Left renal pelvis (tissue), 4 donors: ENCODE measurements at regions not wholly inside any gene's neighbourhood (a gene's known extent, or its start where the extent isn't known, plus 50 kb on each side); places are given as distances from the start of the nearest gene placed in this dataset.

Experiments
- DNase-seq, 4 donors: peaks; one replicate each; pipeline ENCODE4 v3.0.0-alpha.2; 2013; ENCODE audit warnings: low read depth in 4 of 4, low spot score in 3 of 4

DNA sequence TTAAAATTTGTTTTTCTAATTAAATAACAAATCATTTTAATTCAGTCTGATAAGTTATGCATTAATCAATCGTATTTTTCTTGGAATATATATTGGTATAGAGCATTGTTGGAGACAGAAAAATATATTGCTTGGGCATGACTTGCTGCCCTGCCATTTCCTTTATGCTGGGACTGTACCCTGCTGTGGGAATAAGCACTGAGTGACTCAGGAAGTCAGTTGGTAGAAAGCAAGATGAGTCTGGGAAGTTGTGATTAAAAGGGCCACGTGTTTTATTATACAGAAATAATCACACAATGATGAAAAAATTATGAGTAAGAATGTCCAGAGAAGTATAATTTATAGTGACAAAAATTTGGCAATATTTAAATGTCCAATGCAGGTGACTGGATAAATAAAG, 139.5 kb downstream of the KIF18A start:
- no peak for DNase-seq

DNA sequence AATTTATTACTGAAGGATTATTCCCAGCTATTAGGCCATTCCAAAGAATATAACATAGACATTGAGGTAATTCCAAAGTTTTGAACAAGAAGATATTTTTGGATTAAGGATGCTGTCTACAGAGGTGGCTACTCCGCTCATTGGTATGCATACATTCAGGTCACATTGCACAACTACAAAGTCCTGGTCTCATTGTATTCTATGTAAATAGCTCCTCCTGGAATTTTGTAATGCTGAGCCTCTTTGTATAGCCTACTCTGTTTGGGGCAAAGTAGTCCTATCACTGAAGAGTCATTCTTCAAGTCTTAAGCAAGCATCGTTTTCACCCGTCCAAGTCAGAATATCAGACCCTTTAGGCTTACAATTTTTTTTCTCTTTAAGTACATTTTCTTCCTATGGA, 142.4 kb downstream of the KIF18A start:
- DNase-seq: no peak

GRCh38 chr11:27963370-27963769, 144.6 kb downstream of the KIF18A start:
- peak in 1 of 4 donors; percentile 22 for DNase-seq

DNA sequence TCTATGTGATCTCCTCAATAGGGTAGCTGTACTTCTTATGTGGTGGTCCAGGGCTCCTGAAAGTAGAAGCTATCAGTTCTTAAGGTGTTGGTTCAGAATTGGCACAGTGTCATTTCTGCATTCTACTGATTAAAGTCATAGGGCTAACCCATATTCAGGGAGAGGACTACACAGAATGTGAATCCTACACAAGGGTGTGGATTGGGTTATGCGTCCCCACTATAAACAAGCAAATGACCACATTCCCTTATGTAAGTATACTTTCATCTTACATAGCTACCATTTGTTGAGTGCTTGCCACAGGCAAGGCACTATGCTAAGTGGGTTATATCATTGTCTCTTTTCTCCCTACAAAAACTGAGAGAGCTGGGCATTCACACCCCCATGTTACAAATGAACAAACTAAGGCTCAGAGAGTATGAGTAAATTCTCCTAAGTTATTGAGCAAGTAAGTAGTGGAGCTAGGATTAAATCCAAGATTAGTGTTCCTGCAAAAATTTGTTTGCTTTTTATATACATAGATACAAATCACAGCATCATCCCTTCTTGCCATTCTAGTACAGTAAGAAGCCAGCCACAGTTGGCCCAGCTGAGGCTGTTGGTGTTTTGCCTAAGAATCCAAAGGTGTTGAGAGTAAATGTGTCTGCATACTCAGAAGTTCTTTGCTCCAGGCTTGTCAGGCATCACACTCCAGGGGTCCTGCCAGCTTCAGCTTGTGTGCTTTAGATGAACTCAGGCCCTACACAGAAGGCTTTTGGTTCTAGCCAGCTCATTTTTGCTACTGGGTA, 157.8 kb downstream of the KIF18A start:
- DNase-seq: no peak

DNA sequence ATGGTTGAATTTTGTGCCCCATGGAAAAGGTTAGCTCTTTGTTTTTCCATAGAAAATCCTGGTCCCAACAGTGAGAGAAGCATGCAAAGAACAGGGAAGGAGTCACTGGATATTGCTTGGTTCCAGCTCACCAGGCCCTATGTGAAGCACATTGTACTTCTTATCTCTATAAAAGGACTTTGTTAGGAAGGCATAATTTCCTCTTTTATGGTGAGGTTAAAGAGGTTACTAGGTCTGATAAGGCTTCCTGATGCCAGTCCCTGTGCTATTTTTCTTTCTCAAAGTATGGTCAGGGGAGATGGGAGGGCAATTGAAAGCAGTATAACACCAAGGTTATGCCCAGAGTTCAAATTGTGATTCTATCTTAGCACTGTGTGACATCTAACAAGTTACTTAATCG, 162.6 kb downstream of the KIF18A start:
- no peak for DNase-seq

DNA sequence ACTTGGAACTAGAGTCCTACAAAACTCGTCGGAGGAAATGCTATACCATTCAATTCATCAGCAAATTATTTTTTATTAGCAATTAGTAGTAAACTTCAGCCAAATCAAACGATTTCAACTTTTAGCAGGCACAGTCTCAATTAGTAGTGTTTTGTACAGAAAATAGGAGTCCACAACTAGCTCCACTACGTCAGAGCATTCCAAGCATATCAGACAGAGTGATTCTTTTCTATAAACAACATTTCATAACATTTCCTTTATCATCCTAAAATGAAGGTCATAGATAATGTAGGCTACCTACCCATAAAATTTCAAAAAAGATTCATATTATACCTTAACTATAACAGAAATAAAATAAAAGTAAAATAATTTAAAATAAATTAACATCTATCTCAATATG, 169.9 kb downstream of the KIF18A start:
- no peak for DNase-seq

DNA sequence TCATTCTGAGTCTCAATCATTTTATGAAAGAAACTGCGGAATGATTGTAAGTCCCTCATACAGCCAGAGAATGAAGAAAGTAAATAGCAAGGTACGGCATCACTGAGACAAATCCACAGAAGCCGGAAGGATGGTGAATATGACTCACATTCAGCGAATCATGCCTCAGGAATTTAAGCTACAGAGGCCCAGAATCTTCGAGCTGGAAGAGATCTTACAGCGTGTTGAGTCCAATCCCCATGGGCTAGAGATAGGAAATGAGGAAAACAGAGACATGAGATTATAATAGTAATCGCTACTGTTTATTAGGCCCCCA, 173.2 kb downstream of the KIF18A start:
- DNase-seq: no peak

DNA sequence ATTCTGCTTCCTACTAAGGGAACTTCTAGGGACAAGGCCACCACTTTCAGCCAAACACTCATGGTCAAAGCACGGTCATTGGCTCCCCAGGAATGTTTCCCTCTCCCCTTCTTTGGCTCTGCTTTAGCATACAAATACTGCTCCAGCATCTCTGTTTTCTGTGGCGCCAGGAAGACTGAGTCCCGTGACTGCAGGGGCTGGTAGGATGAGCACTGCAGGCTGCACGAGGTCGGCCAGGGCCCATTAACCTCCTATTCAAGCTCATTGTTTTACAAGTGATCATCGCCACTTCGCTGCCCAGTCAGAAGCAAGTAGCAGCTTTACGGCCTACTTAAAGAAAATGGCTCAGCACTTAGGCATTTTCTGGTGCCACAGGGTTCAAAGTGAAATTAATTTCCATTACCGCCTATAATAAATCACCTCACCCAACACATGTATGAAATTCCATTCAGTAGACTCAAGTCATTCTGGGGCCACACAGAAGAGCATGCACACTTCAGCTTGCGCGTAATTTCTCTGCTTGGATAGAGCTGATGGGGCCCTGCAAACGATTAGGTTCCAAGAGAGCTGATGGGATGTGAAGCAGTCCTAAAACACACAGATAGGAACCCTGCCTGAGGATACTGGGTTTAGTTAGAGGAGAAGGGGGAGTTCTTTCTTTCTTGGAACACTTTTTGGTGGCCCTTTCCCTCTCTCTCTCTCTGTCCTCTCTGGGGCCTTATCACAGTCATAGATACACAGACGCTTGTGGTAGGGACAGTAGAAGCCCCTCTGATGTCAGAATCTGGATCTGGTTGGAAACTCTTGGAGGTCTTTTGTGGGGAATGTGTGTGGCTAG, 173.7 kb downstream of the KIF18A start:
- DNase-seq: no peak

GRCh38 chr11:27931770-27932169, 176.2 kb downstream of the KIF18A start:
- no peak for DNase-seq

- no peak for DNase-seq
These were observed 177.0 kb downstream of the KIF18A start for GRCh38 chr11:27930946-27931345.

- no peak for DNase-seq
These were observed 179.1 kb downstream of the KIF18A start for GRCh38 chr11:27928809-27929208.

- DNase-seq: no peak
These were observed 180.9 kb downstream of the KIF18A start for GRCh38 chr11:27926981-27927481.

DNA sequence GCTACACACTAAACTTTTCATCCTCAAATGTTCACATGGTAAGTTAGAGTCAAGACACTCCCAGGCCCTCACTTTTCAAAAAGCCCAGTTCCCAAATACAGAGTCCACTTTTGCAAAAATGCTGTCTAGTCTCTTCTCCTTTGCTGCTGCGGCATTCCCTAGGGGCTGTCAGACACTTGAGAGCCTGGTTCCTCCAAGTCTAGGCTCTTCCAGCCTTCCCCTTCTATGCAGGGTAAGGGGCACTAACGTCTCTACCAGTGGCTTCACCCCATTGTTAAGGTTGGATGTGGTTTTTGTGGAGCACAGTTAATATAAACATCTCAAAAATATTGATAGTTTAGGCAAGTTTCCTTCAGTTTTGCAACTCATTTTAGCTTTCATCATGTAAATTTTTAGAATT, 181.5 kb downstream of the KIF18A start:
- no peak for DNase-seq

DNA sequence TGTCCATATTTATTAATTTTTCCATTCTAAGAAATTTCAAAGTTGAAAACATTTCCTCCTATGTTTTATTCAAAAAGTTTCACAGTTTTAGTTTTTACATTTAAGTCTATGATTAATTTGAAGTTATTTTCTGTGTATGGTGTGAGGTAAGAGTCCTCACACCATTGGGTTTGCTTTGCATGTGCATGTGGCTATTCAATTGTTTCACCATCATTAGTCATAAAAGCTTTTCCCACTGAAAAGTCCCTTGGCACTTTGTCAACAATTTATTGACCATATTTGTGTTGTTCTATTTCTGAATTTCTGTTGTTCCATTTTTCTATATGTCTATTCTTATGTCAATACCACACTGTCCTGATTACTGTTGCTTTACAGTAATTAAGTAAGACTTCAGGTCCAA, 186.5 kb downstream of the KIF18A start:
- no peak for DNase-seq

DNA sequence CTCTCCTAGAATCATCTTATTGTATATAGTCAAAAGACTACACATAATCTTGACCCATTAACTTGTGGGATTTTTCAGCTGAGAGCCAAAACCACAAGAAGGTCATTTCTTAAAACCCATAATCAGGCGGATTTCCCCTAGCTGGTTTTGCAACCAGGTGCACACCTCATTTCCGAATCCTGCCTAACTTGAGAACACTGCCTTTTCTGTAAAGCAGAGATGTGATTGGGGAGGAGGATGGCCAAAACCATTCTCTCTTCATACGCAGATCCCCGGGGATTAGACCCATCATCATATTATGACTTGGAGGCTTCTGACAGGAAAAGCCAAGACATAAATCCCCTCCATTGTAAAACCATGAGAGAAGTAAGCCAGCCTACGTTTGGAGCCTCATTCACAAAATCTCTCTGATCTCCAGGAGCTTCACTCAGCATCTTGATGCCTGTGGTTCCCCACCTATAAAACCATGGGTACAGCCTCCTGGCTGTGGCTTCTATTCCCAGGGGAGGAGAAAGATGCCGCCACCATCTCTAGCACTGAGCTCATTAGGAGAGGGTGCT, 191.3 kb downstream of the KIF18A start:
- DNase-seq: no peak

DNA sequence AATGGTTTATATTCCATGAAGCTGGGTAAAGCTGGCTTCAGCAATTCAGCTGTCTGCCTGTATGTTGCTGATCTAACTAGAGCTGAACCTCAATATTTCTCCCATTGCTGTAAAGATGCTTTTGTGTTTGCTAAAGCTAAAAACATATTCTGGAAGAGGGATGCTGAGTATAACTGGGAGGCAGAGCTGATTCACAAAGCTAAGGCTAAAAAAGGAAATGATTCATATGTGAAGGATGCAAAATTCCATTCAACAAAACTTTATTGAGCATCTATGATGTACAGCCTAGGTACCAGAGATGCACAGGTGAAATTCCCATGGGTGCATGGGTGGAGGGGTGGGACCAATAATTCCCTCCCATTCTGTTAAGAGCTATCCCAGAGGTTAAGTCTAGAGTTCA, 193.9 kb downstream of the KIF18A start:
- no peak for DNase-seq

DNA sequence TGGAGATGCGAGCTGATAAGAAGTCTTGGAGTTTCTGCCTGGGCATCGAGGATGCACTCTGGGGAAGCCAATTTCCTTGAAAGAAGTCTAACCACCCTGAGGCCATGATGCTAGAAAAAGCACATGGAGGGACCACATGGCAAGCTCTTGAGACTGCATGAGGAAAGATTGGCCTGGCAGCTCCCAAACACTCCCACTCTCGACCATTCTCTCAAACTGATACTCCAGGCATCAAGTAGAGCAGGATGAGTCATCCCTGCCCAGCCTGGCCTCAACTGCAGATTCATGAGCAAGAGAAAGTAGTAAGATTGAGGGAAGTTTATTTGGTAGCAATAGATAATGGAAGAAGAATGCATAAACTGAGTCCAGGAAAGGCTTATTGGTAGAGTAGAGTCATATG, 194.3 kb downstream of the KIF18A start:
- DNase-seq: no peak

GRCh38 chr11:27912916-27913315, 195.0 kb downstream of the KIF18A start:
- no peak for DNase-seq

DNA sequence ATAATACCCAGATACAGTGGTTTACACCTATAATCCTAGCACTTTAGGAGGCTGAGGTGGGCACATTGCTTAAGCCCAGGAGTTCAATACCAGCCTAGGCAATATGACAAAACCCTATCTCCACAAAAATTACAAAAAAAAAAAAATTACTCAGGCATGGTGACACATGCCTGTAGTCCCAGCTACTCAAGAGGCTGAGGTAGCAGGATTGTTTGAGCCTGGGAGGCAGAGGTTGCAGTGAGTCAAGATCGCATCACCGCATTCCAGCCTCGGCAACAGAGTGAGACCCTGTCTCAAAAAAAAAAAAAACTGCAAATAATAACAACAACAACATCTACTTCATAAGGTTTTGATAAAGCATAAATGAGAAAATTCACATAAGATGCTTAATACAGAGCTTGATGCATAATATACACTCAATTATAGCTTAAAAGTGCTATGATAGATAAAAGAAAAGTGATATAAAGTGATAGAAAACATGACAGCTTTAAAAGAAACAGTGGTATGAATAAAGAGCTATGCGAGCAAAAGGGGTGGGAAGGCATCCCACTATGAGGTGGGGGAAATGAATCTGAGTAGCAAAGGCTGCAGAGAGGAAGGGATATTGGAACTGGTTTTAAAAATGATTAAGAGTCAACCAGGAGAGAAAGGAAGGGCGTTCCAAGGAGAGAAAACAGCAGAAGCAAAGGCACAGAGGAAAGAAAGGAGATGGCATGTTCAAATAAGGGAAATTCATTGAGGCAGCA, 197.6 kb downstream of the KIF18A start:
- DNase-seq: no peak

DNA sequence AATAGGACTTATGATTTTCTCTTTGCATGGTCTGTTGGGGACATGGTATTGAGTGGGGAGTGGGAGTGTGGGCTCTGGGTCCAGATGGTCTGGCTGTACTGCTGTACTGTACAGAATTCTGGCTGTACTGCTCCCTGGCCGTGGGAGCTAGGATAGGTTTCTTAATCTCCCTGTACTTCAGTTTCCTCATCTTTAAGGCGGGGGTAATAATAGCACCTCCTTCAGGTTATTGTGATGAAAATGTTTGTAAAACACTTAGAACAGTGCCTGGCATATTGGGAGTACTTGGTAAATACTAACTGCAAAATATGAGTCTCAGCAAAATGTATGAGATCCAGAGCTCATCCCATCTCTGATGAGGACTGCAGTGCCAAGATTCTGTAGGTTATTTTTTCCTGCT, 198.6 kb downstream of the KIF18A start:
- no peak for DNase-seq

GRCh38 chr11:27908621-27909020, 199.3 kb downstream of the KIF18A start:
- no peak for DNase-seq
